HL-60 (cell line): ENCODE measurements at regions not wholly inside any gene's neighbourhood (a gene's known extent, or its start where the extent isn't known, plus 50 kb on each side); places are given as distances from the start of the nearest gene placed in this dataset.

Experiments
- GABPA ChIP-seq: IDR thresholded peaks from 2 replicates; pipeline ENCODE4 v1.6.1; 2012; ENCODE audit warnings: low read depth
- POLR2AphosphoS5 ChIP-seq: IDR thresholded peaks from 2 replicates; pipeline ENCODE4 v1.6.1; 2012; ENCODE audit warnings: low read depth
- REST ChIP-seq: IDR thresholded peaks from 2 replicates; pipeline ENCODE4 v1.6.1; 2012; ENCODE audit warnings: low read depth; ENCODE audit not compliant: insufficient replicate concordance
- SPI1 ChIP-seq: IDR thresholded peaks from 2 replicates; pipeline ENCODE4 v1.6.1; 2012; ENCODE audit warnings: low read depth, mild to moderate bottlenecking, borderline replicate concordance
- TF ChIP-seq, protein P1 (sequence below): IDR thresholded peaks from one replicate; pipeline ENCODE4 v1.5.1; 2011; ENCODE audit warnings: low read length, control low read depth, inconsistent platforms; ENCODE audit not compliant: insufficient read depth

GRCh38 chr5:99331061-99331460 lies 402.3 kb upstream of the CHD1 start:
- TF ChIP-seq SPI1, result no peak
- no peak for TF ChIP-seq POLR2AphosphoS5
- TF ChIP-seq, protein P1, sequence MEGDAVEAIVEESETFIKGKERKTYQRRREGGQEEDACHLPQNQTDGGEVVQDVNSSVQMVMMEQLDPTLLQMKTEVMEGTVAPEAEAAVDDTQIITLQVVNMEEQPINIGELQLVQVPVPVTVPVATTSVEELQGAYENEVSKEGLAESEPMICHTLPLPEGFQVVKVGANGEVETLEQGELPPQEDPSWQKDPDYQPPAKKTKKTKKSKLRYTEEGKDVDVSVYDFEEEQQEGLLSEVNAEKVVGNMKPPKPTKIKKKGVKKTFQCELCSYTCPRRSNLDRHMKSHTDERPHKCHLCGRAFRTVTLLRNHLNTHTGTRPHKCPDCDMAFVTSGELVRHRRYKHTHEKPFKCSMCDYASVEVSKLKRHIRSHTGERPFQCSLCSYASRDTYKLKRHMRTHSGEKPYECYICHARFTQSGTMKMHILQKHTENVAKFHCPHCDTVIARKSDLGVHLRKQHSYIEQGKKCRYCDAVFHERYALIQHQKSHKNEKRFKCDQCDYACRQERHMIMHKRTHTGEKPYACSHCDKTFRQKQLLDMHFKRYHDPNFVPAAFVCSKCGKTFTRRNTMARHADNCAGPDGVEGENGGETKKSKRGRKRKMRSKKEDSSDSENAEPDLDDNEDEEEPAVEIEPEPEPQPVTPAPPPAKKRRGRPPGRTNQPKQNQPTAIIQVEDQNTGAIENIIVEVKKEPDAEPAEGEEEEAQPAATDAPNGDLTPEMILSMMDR, result no peak
- TF ChIP-seq REST, result no peak
- TF ChIP-seq GABPA, result no peak
